NCI-H1436 treated with DMSO at 0.1 percent for 48 hours (cell line): ENCODE measurements at regions not wholly inside any gene's neighbourhood (a gene's known extent, or its start where the extent isn't known, plus 50 kb on each side); places are given as distances from the start of the nearest gene placed in this dataset.

Experiments
- DNase-seq: peaks from one replicate; lab custom pipeline; 2025; lab: John Stamatoyannopoulos, UW

DNA sequence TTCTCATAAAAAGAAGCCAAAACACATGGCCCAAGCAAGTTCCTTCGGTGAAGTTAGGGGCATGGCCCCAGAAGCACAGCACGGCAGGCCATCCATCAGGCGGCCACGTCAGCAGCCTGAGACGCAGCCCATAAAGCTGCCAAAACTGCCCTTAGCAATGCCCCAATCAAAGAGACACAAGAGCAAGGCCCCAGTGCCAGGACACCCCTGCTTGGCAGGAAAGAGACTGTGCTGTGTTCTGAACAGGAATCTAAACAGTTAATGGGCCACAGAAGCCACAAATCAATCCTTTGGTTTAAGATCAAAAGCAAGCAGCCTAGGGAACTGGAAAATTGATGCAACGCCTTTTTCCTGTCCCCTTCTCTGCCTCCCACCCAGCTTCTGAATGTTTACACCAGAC, 497.0 kb upstream of the USP24 start:
- DNase-seq, result no peak

DNA sequence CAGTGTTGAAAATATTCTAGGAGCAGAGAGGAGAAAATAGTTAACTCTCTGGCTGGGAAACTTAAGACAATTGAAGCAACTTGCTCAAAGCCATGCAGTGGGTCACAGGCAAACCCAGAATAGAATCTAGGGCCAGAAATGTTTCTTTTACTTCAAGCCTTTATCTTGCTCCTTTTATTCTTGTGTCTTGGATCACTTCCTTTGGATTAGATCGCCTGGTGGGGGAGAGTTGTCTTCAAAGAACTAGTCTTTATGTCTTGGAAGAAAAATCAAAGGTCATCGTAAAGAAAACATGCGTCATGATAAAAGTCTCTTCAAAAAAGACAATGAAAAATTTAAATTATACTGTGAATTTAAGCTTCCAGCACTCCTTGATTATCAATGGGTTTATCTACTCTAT, 493.6 kb upstream of the USP24 start:
- DNase-seq, result no peak

DNA sequence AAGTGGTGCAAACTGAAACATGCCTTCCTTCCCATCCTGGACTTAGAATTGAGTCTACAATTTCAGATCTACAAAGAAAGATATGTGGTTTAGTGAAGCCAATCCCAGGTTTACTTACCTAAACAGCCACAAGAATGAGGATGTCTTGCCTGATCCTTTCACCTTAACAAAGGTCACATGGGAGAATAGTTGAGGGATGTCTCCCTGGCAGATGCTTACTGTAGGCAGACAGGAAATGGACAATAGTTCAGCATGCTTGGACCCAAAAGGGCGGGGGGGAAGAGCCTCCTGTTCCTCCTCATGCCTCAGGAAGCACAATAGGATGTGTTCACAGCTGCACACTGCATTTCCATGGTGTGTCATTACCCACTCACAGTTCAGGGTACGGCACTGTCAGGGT, 492.7 kb upstream of the USP24 start:
- no peak for DNase-seq

DNA sequence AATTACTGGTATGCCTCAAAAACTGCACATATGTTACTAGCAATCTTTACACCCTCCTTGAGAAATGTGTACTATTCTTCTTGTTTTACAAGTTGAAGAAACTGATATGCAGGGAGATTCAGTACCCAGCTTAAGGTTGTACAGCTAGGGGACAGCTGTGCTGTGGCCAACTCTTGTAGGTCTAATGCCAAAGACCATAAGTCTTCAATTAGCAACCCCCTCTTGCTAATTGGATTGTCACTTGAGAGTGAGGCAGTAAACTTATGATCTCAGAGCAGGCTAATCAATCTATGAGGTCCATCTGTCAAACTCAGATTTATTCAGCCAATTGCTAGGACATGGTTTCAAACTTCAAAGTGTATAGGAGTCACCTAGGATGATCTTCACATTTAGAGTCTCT, 492.0 kb upstream of the USP24 start:
- DNase-seq, result no peak

DNA sequence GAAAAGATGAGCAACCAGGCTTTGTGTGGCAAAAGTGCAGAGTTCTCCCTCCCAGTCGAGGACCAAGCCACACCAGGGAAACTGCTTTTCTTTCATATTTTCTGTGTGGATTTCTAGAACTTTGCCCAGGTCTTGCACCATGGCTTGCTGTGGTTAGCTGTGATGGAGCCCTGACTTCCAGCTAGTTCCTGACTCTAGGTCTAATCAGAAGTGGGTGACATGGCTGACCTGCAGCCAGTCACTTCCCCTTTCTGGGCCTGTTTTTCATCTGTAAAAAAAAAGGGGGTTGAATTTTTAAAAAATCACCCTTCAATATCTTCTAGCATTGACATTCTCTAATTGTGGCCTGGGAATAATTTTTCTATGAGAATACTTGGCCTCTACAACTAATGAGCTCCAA, 491.2 kb upstream of the USP24 start:
- no peak for DNase-seq

DNA sequence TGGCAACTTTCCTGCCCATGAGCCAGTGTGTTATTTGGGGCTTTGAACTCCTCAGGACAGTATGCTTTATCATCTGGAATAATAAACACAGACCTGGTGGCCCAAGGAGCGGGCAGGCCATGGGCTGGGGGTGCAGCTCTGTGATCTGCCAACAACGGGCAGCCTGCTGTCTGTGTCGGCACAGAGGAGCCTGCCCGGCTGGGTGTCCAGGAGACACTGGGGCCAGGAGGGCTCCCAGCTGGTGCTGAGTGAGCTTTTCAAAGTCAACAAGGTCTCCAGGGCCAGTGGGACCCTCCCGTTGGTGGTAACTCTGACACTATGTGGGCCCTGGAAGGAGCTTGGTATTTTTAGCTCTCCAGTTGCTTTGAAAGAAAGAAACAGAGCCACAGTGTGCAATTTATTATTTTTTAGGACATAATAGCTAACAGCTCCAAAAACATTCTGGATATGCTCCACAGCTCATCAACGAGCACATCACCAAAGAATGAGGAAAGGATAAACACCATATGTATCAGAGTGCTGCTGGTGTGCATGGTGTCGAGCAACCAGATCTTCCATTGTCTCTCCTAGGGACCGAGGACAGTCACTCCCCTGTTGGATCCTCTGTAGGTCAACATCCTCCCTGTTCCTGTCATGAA, 488.7 kb upstream of the USP24 start:
- DNase-seq, result no peak

DNA sequence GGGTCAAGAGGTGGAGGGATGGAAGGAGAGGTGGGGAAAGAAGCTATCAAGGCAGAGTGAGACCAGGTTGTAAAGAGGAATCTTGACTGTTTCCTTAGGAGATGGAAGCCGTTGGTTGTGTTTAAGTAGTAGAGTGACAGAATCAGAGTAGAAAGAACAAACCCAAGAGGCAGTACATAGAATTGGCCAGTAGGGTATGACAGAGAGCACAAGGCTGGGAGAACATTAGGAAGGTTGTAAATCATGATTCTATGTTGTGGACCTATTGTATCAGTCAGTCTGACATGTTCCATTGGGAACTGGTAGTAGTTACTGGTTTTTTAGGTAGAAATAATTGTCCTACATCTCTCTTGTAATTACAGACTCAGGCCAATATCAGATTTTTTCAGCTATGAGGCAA, 486.9 kb upstream of the USP24 start:
- DNase-seq, result no peak

DNA sequence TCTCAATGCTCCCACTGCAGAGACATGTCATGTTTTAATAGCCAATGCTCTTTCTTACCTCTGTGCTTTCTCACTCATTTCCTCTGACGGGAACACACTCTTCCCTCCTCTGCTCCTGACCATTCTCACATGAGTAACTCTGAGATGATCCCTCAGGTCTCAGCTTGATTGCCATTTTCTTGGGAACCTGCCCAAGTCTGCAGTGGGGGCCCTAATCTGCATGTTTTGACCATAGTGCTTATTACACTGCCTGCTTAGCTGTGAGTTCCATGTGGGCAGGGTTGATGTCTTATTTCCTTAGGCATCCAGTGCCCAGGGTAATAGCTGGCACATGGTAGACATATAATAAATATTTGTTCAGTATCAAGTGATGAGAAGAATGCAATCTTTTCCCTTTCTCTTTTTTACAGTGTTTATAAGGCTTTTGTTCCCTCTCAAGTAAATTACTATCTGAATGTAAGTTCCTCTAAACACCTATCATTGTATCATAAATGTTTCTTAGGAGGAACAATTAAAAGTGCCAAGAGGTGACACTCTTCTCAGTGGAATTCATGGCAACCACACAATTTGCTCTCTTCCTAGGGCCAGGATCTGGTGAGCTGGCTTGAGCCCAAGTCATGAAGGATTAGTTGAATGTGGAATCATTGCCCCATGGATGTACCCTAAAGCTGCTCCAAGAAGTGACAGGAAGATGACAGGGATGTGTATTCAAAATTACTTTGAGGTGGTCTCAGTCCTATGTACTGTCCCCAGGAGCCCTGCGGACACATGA, 485.4 kb upstream of the USP24 start:
- DNase-seq, result no peak

DNA sequence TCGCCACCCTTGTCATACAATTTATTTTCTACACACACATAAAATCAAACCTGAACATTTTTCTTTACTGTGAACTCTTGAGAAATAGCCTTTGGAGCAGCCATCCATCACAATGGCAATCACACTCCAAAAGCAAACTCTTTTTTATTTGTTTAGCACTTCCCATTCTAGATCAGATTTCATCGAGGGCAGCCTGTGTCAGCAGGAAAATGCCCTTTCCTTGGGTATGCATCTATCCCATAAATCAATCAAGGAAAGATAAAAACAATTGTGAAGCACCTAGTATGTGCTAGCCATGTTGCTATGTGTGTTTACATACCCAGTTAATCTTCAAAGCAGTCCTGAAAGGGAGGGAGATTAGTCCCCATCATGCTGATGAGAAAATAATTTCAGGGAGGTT, 484.1 kb upstream of the USP24 start:
- no peak for DNase-seq

DNA sequence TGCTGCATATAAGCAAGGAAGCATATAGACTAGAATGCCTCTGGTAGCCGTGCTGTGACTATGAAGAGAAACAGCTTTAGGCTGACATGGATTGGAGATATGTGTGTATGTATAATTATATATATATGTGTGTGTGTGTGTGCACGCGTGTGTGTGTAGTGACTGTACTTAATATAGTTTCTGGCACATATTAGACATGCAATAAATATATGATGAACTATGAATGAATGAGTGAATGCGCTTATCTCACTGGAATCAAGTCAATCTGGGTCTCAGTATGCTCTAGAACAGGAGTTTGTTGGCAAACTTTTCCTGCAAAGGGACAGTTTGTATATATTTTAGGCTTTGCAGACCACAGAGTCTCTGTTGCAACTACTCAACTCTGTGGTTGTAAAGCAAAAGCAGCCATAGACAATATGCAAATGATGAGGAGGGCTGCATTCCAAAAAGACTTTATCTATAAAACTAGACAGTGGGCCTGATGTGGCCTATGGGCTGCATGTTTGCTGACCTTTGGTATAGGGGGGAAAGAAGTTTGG, 482.9 kb upstream of the USP24 start:
- DNase-seq, result no peak

DNA sequence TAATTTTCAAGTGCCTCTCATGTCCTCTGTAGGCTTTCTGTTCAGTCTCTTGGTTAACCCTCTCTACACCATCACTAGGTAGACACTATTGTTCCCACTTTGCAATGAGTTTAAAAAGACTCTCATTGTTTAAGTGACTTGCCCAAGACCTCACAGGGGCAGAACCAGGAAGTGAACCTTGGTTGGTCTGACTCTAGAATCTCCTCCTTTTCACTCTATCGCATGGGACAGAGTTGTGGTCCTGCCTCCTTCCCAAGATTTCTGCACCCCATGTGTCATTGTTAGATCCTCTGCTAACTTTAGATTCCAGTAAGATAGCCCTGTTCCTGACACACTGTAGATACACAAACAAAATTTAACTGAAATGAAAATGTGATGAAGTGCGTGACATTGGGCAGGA, 481.7 kb upstream of the USP24 start:
- no peak for DNase-seq

DNA sequence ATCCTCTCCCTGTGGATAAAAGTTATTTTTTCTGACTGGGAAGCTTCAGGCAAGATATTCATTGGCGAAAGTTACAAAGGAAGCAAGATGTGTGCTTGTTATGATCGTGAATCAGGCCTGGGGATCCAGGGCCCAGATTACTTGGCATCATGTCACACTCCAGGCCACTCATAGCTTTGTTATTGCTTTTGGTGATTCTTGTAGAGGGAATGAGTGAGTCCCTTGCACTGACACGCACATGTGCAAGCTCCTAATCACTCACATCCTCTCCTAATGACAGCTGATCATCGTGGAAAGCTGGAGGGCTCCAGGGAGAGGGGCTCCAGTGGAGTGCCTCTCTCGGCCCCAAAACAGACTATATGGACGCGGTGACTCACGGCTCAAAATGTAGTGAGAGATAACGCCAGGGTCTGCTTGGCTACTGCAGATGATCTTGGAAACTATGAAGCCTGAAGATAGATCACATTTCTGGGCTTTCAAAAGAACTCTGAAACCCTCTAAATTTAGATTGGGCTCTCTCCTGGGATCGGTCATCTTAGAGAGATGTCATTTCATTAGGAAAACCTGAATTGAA, 481.1 kb upstream of the USP24 start:
- no peak for DNase-seq

DNA sequence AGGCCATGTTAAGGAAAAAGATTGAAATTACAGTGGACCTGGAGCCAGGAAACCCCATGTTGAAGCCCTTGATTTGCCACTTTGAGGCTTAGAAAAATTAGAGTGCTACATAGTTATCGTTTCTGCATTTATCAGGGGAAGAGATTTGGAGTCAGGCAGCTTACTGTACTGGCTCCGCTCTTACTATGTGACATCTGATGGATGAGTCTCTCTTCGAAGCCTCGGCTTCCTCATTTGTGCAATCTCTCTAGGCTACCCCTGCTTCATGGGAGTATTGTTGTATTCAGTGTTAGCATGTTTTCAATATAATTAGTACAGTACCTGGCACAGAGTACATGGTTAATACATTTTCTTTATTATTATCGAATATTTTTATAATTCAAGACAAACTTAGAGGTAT, 480.4 kb upstream of the USP24 start:
- no peak for DNase-seq

DNA sequence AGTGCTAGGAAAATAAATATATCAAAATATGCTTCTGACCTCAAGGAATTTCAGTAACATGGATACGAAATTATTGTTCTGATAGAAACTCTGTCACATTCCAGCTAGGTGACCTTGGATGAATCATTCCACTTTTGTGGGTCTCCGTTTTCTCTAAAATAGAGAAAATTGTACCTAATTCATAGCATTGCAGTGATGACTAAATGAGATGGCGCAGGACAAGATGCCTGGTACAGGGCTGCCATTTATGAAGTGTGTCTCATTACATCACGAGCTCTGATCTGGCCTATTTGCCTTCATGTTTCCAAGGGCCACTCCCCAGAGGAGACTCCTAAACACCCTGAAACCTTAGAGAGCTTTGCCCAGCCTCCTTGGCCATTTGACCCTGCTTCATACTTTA, 480.0 kb upstream of the USP24 start:
- DNase-seq, result no peak

DNA sequence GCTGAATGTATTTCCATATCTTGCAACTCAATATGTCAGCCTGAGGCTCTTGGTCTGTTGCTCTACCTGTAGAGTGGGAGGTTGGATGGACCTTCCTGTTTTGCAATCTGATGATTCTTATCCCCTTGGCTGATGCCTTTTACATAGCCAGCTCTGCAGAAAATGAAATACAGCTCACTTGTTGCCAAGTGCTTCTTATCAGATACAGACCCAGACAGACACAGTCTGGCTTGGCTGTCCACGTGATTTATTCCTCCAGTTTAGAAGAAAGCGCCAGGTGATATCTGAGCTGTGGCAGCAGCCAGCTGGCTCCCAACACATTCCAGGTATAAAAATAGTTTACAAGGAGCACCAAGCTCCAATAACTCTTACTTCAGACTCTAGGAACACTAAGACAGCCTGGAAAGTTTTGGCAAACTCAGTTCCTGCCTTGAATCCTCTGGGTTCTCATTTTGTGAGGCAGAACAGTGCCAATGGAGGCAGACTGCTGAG, 479.2 kb upstream of the USP24 start:
- no peak for DNase-seq

DNA sequence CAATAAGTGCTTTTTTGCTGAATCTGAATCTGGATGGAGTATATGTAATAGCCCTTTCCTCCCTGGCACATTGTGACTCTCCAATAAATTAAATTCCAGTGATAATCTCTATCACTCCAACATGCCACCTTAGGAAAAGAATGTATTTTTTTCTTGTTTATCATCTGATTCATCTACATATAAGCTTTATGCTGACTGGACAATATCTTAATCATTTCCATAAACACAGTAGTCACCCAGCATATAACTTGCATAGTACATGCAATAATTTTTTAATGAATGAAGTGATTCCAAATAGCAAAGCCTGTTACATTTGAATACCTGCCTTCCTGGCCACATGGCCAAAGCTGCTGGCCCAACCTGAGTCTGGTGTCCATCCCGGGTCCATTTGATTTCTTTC, 477.6 kb upstream of the USP24 start:
- DNase-seq, result no peak

DNA sequence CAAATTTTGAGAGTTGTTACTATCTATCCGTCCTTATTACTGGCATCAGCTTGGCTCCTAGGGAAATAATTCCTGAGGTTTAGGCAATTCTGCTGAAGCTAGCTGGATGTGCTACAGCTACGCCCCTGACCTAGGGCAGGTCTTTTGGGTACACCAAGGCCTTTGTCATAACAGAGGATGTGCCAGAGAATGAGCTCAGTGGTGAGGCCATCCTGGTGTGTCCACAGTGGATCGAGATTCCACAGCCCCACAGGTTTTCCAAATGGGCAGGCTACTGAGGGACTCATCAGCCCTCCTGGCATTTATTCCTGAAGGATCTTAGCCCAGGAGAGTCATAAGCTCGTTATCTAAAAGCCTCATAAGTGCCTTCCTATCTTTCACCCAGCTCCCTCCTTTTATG, 475.2 kb upstream of the USP24 start:
- DNase-seq, result no peak

DNA sequence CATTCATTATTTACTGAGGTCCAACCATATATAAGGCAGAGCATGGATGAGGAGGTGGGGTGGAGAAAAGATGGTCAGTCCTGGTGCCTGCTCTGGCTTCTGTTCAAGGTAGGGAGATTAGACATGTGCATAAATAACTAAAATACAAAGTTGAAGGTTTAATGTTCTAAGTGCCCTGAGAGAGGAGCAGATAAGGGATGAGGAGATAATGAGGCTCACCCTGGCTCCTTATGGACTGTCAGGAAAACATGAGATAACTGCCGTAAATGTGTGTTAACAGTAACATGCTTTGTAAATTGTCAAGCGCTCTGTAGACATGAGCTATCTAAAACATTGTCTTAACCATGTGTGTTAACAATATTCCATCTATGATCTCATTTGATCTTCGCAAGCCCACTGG, 474.6 kb upstream of the USP24 start:
- no peak for DNase-seq

DNA sequence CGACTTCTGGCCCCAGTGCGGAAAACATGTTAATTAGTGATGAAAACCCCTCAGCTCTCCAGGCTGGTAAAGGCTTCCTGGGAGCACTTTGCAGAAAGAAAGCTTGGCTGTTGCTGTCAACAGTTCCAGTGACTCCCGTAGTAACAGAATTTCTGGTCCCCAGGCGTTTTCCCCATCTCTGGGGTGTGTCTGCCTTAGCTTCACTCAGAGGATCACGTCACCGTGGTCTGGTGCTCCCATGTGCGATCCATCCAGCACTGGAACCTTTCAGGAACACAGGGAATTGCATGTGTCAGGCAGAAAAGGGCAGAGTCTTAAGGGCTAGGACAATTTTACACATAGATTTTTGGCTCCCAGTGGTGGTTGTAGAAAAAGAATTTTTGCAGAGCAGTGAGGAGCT, 470.4 kb upstream of the USP24 start:
- no peak for DNase-seq

DNA sequence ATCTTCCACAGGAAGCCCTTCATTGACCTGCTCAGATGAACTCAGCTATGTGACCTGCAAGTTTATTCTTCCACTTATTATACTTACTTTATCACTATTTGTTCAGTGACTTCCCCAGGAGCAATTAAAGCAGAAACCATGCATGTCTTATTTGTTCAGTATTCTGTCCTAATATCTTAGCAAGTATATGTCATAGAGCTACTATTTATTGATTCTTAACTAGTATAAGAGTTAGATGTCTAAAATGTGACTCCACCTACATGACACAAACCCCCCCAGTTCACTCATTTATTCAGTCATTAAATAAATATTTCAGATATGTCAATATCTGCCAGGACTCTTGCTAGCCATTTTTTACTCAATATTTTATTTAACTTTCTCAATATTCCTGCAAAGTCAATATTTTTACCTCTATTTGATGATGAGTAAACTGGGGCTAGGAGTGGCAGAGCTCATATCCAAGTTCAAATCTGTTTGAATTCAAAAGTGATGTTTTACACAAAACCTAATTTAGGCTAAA, 469.0 kb upstream of the USP24 start:
- DNase-seq, result no peak

DNA sequence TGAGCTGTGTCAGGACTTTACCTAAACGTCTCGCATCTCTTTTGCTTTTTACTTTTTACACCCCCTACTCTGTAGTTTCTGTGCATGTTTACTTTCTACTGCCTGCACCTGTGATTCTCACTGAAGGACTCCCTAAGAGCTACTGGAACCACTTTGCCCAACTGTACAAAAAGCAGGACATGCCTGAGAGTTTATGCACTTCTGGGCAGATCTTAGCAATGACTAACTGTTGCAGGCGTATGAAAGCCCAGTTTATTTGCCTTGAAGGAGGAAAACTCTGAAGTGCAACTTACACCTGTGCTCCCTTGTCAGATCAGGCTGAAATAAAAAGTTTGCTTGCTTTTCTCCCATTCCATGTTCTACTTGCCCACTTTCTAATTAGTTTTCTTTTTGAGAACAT, 467.0 kb upstream of the USP24 start:
- no peak for DNase-seq

DNA sequence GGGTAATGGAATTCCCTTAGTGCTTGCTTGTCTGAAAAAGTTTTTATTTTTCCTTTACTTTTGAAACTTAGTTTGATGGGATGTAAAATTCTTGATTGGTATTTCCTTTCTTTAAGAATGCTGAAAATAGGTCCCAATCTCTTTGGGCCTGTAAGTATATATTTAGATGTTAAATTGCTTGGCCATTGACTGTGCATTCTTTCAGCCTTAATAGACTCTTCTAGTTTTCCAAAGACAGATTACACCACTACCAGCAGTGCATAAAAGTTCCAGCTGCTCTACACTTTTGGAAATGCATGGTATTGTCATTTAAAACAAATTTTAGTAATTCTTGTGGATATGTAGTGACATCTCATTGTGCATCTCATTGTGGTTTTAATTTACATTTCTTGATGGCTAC, 464.8 kb upstream of the USP24 start:
- no peak for DNase-seq

DNA sequence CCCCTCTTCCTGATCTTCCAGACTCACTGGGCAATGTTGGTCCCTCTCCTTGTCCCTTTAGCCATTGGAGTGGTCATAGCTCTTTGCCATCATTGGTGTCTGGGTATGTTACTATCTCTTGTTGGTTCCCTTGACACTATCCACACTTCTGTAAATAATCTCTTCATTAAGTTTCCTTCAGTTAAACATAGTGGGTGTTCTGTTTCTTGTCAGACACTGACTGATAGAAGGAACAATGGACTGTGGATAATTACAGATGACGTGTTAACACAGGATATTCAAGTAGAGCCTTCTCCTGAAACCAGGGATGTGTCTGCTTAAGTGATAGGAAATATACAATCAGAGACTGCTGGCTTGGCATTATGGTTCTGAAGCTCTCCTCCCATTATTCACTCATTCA, 458.3 kb upstream of the USP24 start:
- no peak for DNase-seq
